ENCODE measurements at regions not wholly inside any gene's neighbourhood (a gene's known extent, or its start where the extent isn't known, plus 50 kb on each side); places are given as distances from the start of the nearest gene placed in this dataset.

DNA sequence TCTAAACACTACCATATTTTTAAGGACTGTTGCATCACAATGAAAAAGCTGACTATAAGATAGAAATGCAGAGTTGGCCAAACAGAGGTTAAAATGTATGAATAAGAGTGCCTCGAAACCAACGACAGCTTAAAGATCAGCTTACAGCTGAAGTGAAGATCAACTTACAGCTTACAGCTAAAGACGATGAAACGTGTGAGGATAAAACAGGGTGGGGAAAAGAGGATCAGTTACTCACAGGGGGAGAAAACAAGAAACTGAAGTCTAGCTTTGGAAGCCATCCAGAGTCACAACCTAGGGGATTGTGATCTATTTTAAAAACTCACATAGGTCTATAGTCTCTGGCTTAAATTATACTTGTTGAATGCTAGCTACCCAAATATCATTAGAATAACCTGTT lies 220.0 kb downstream of the SNCAIP start:
- Histone ChIP-seq H3K4me3 (no peak overlapping the region), H3K27ac (no peak overlapping the region), H3K9me3 (no peaks in the 10 kb centered on the region), H3K36me3 (no peaks in the 10 kb centered on the region), H3K27me3 (no peaks in the 10 kb centered on the region), H3K4me1 (no peaks in the 10 kb centered on the region)
- 49 to 55% methylated on average over 2 to 4 of the region's 4 CpGs for WGBS, 2 donors (ENCODE audit: low coverage in 1 of 2)
- ATAC-seq = no peak
- TF ChIP-seq POLR2AphosphoS5 (IDR thresholded peaks at IDR 0.05) = no peak
- no peak for TF ChIP-seq CTCF (IDR thresholded peaks at IDR 0.05)
- no peak for TF ChIP-seq POLR2A (IDR thresholded peaks at IDR 0.05)
- no peak for TF ChIP-seq EP300 (IDR thresholded peaks at IDR 0.05)

DNA sequence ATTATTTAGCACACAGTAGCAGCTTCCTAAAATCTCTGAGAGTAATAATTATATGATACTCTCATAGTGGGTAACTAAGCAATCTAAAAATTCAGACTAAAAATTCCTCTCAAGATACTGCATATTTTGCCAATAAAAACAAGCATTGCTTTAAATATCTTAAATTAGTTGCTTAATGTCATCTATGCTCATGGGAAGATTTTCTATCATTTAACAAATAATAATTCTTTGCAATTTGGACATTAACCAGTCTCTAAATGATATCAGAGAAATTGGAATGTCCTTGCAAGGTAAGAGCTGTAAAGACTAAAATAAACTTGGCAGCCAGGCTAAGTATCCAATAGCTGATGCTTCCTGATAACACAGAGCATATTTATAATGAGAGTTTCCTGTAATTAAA lies 221.8 kb downstream of the SNCAIP start:
- H3K27ac ChIP-seq = no peak overlapping the region
- H3K4me1 ChIP-seq = no peaks in the 10 kb centered on the region
- no peaks in the 10 kb centered on the region for H3K27me3 ChIP-seq
- no peaks in the 10 kb centered on the region for H3K36me3 ChIP-seq
- no peak overlapping the region for H3K4me3 ChIP-seq
- ATAC-seq = no peak
- TF ChIP-seq POLR2A (IDR thresholded peaks at IDR 0.05) (no peak), CTCF (IDR thresholded peaks at IDR 0.05) (no peak)
- H3K9me3 ChIP-seq = no peaks in the 10 kb centered on the region

DNA sequence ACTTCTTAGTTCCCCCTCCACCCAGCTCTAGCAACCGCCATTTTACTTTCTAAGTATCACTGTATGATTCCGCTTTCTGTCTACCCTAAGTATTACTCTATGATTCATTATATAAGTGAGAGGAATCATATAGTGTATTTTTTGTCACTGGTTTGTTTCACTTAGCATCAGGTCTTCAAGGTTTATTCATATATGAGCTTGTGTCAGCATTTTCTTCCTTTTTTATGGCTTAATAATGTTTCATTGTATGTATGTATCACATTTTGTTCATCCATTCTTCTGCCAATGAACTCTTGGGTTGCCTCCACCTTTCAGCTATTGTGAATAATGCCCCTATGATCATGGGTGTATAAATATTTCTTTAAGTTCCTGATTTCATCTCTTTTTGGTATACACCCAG lies 222.8 kb downstream of the SNCAIP start:
- ATAC-seq = no peak
- no peak overlapping the region for H3K27ac ChIP-seq
- peaks cover 2% of the 10 kb centered on the region for H3K27me3 ChIP-seq
- TF ChIP-seq EP300 (IDR thresholded peaks at IDR 0.05) (no peak), POLR2A (IDR thresholded peaks at IDR 0.05) (no peak), CTCF (IDR thresholded peaks at IDR 0.05) (no peak), POLR2AphosphoS5 (IDR thresholded peaks at IDR 0.05) (no peak)
- no peak overlapping the region for H3K4me3 ChIP-seq
- 69 to 80% methylated on average over 1 to 2 of the region's 2 CpGs for WGBS, 2 donors (ENCODE audit: low coverage in 1 of 2)
- no peaks in the 10 kb centered on the region for H3K9me3 ChIP-seq
- no peaks in the 10 kb centered on the region for H3K36me3 ChIP-seq
- H3K4me1 ChIP-seq = no peaks in the 10 kb centered on the region

DNA sequence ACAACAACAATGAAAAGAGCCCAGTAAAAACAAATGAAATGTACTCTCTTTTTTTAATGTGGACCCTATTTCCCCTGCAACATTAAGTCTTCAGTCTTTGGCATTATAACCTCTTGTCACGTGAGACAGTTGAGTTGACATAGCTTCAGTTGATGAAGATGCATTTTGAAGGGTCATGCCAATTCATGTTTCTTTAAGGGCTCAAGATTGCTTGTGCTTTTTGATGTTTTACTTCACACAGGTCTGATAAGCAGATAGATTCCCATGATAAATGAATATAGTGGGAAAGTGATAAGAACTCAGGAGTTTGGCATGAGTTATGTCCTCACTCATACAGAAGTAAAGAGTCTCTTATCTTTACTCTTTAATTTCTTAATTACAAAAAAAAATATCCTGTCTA lies 229.4 kb downstream of the SNCAIP start:
- Histone ChIP-seq H3K4me3 (no peak overlapping the region), H3K27ac (no peak overlapping the region), H3K4me1 (no peaks in the 10 kb centered on the region), H3K36me3 (no peaks in the 10 kb centered on the region), H3K27me3 (peaks cover 10% of the 10 kb centered on the region), H3K9me3 (no peaks in the 10 kb centered on the region)
- TF ChIP-seq EP300 (IDR thresholded peaks at IDR 0.05) (no peak), POLR2A (IDR thresholded peaks at IDR 0.05) (no peak), POLR2AphosphoS5 (IDR thresholded peaks at IDR 0.05) (no peak), CTCF (IDR thresholded peaks at IDR 0.05) (no peak)
- no peak for ATAC-seq
- WGBS, 2 donors (ENCODE audit: low coverage in 1 of 2) = 67 to 100% methylated on average over 1 of the region's 1 CpG

DNA sequence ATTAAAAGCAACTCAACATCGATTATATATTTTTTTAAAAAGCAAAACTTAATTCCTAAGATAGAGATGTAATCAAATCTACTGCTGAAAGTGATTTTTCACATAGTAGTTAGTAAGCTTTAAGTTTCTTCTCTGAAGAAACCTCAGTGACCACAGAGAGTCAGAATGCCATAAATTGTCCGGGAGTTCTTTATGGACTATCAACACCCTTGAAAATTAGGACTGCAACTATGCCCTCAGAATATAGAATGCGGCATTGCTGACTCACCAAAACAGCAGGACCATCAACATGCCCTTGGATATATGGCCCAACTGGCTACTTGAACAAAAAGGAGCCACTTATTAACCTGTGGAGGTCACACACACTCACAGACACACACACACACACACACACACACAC lies 228.9 kb upstream of the SNX2 start:
- ATAC-seq = no peak
- WGBS, 2 donors (ENCODE audit: low coverage in 1 of 2) = 75 to 90% methylated on average over 3 of the region's 3 CpGs
- Histone ChIP-seq H3K4me3 (no peak overlapping the region), H3K36me3 (no peaks in the 10 kb centered on the region), H3K27ac (no peak overlapping the region), H3K4me1 (no peaks in the 10 kb centered on the region), H3K9me3 (no peaks in the 10 kb centered on the region), H3K27me3 (no peaks in the 10 kb centered on the region)
- TF ChIP-seq EP300 (IDR thresholded peaks at IDR 0.05) (no peak), POLR2A (IDR thresholded peaks at IDR 0.05) (no peak), CTCF (IDR thresholded peaks at IDR 0.05) (no peak)

All from gastroesophageal sphincter (tissue), 4 donors.